GM12878 (cell line): ENCODE measurements at regions not wholly inside any gene's neighbourhood (a gene's known extent, or its start where the extent isn't known, plus 50 kb on each side); places are given as distances from the start of the nearest gene placed in this dataset.

ENCODE experiments used
- ATAC-seq: fragments of 200-7000 bp; cut with Tn5 transposase; 3 replicates; pipeline ENCODE4 v1.9.1; 2020; ENCODE audit warnings: mild to moderate bottlenecking, moderate library complexity
- BruUV-seq: library from RNA; stranded (reverse); fragments of 400-500 nt; replicated peaks from 2 replicates; lab custom pipeline; 2021; lab: Mats Ljungman, UMichigan
- CTCF ChIA-PET: fragments of 300-600 bp; sonication (Branson Sonifier 250); formaldehyde crosslinking; extraction: SDS; loops from one replicate; lab custom pipeline; 2021; ENCODE audit warnings: inconsistent platforms; lab: Yijun Ruan, JAX
- POLR2A ChIA-PET: fragments of 350-600 bp; formaldehyde crosslinking; extraction: SDS; loops from one replicate; lab custom pipeline; 2021; ENCODE audit warnings: inconsistent platforms; lab: Charles Lee
- RAD21 ChIA-PET: fragments of 300-600 bp; sonication (Branson Sonifier 250); formaldehyde crosslinking; loops from one replicate; lab custom pipeline; 2023; ENCODE audit warnings: antibody characterized with exemption; ENCODE audit not compliant: unreplicated experiment; lab: Charles Lee
- SMC1A ChIA-PET: fragments of 300-600 bp; sonication (Branson Sonifier 250); formaldehyde crosslinking; loops from one replicate; lab custom pipeline; 2023; ENCODE audit not compliant: unreplicated experiment, uncharacterized antibody; lab: Charles Lee
- DNase-seq: peaks from one replicate; pipeline ENCODE4 v3.0.0-alpha.2; 2011; ENCODE audit warnings: low read depth, low spot score
- FAIRE-seq: peaks from 3 replicates; lab custom pipeline; 2011; peaks lifted over from hg19 to GRCh38; lab: Jason Lieb, UNC
- H2AFZ ChIP-seq: 2 replicates; pipeline ENCODE4 v1.6.0; 2011; ENCODE audit warnings: low read depth, low read length, control low read depth; ENCODE audit not compliant: control insufficient read depth
- H3K27ac ChIP-seq: 2 replicates; pipeline ENCODE4 v1.5.1; 2011; ENCODE audit warnings: control low read depth; ENCODE audit not compliant: control insufficient read depth, insufficient read depth
- H3K27me3 ChIP-seq, 2 experiments: replicated peaks in 1 of 2; 2 replicates each; pipeline versions ENCODE4 v1.6.0 to v1.6.1; 2011; ENCODE audit warnings: low read length in 1 of 2; ENCODE audit not compliant: control insufficient read depth in 2 of 2, insufficient read depth in 2 of 2
- H3K36me3 ChIP-seq, 2 experiments: 2 replicates each; pipeline ENCODE4 v1.5.1; 2011; ENCODE audit warnings: low read length in 1 of 2; ENCODE audit not compliant: control insufficient read depth in 2 of 2, insufficient read depth in 2 of 2
- H3K4me1 ChIP-seq: 2 replicates; pipeline ENCODE4 v1.6.1; 2011; ENCODE audit warnings: mild to moderate bottlenecking, low read length, moderate library complexity, mixed read lengths; ENCODE audit not compliant: control insufficient read depth, insufficient read depth
- H3K4me2 ChIP-seq: 2 replicates; pipeline ENCODE4 v1.6.0; 2011; ENCODE audit warnings: control low read depth; ENCODE audit not compliant: control insufficient read depth, insufficient read depth
- H3K4me3 ChIP-seq: fragments of 200-600 bp; sonication (generic); 2 replicates; pipeline ENCODE4 v1.5.1; 2016
- H3K79me2 ChIP-seq: 2 replicates; pipeline ENCODE4 v1.6.0; 2011; ENCODE audit warnings: low read length; ENCODE audit not compliant: control insufficient read depth, insufficient read depth
- H3K9ac ChIP-seq: 2 replicates; pipeline ENCODE4 v1.8.0; 2011; ENCODE audit warnings: low read length, control low read depth, mixed read lengths; ENCODE audit not compliant: control insufficient read depth, insufficient read depth
- H3K9me3 ChIP-seq: replicated peaks from 3 replicates; pipeline ENCODE4 v1.5.1; 2011; ENCODE audit warnings: mild to moderate bottlenecking, low read length; ENCODE audit not compliant: control insufficient read depth, insufficient read depth
- H4K20me1 ChIP-seq: 2 replicates; pipeline ENCODE4 v1.6.0; 2011; ENCODE audit not compliant: control insufficient read depth, insufficient read depth
- BCL11A ChIP-seq: IDR thresholded peaks from 2 replicates; pipeline ENCODE4 v1.6.1; 2011; ENCODE audit warnings: low read depth, low read length
- BMI1 ChIP-seq: fragments of 450-650 bp; IDR thresholded peaks from 2 replicates; pipeline ENCODE4 v1.6.1; 2016; ENCODE audit warnings: mild to moderate bottlenecking, moderate library complexity, borderline replicate concordance
- ETV6 ChIP-seq, 2 experiments: fragments of 450-650 bp in 1 of 2; IDR thresholded peaks in 1 of 2; conservative IDR thresholded peaks in 1 of 2; 2 replicates each; pipeline ENCODE4 v1.6.1; 2014; ENCODE audit warnings: antibody characterized with exemption in 1 of 2, borderline replicate concordance in 1 of 2, low read depth in 1 of 2, mild to moderate bottlenecking in 1 of 2, moderate library complexity in 1 of 2
- GABPA ChIP-seq: IDR thresholded peaks from 2 replicates; pipeline ENCODE4 v1.6.1; 2014; ENCODE audit warnings: antibody characterized with exemption, low read depth, mild to moderate bottlenecking, inconsistent platforms
- HCFC1 ChIP-seq: fragments of 150-350 bp; IDR thresholded peaks from 2 replicates; pipeline ENCODE4 v1.6.1; 2014; ENCODE audit warnings: low read length
- IRF3 ChIP-seq: fragments of 450-650 bp; IDR thresholded peaks from 2 replicates; pipeline ENCODE4 v1.6.1; 2014; ENCODE audit warnings: mild to moderate bottlenecking
- KDM1A ChIP-seq: fragments of 200-600 bp; sonication (generic); IDR thresholded peaks from 2 replicates; pipeline ENCODE4 v1.6.1; 2016; ENCODE audit warnings: borderline replicate concordance
- NFXL1 ChIP-seq: fragments of 450-650 bp; IDR thresholded peaks from 2 replicates; pipeline ENCODE4 v1.6.1; 2017; ENCODE audit warnings: antibody characterized with exemption, mild to moderate bottlenecking, borderline replicate concordance
- NKRF ChIP-seq: fragments of 450-650 bp; conservative IDR thresholded peaks from 2 replicates; pipeline ENCODE4 v1.6.1; 2017; ENCODE audit warnings: mild to moderate bottlenecking, moderate library complexity
- SIN3A ChIP-seq: IDR thresholded peaks from 2 replicates; pipeline ENCODE4 v1.6.1; 2012; ENCODE audit warnings: low read depth, low read length, improper control_type of control experiment
- SMC3 ChIP-seq: IDR thresholded peaks from 2 replicates; pipeline ENCODE4 v1.6.1; 2011; ENCODE audit warnings: low read length, improper control_type of control experiment, borderline replicate concordance
- TAF1 ChIP-seq: IDR thresholded peaks from 2 replicates; pipeline ENCODE4 v1.6.1; 2011; ENCODE audit warnings: mild to moderate bottlenecking, low read depth, low read length, borderline replicate concordance
- WGBS: methylation state at CpG from one replicate; pipeline ENCODE4 v1.1.6; 2016; ENCODE audit warnings: low lambda C conversion rate; ENCODE audit not compliant: insufficient replicate concordance, insufficient coverage; ENCODE audit errors: missing lambda C conversion rate; 5-methylcytosine and 5-hydroxymethylcytosine counted together
- in situ Hi-C: fragments of 300-500 bp; cut with MboI; formaldehyde crosslinking; loops from 9 replicates; pipeline ENCODE4 v1.14.3; 2018; ENCODE audit warnings: mixed read lengths
- intact Hi-C: fragments of 100-400 bp; cut with micrococcal nuclease; formaldehyde crosslinking; loops from one replicate; pipeline ENCODE4 v1.14.2; 2022; ENCODE audit not compliant: unreplicated experiment
- TF ChIP-seq, protein P1 (sequence below): IDR thresholded peaks from 2 replicates; pipeline ENCODE4 v1.6.1; 2011; ENCODE audit warnings: low read depth, mild to moderate bottlenecking, low read length, moderate library complexity, borderline replicate concordance; ENCODE audit errors: extremely low read depth

GRCh38 chr3:182242489-182242942 is 530.8 kb downstream of the SOX2 start (continued):
- TF ChIP-seq NKRF (no peak), IRF3 (no peak)
- TF ChIP-seq, all 136 proteins: peak for 0

DNA sequence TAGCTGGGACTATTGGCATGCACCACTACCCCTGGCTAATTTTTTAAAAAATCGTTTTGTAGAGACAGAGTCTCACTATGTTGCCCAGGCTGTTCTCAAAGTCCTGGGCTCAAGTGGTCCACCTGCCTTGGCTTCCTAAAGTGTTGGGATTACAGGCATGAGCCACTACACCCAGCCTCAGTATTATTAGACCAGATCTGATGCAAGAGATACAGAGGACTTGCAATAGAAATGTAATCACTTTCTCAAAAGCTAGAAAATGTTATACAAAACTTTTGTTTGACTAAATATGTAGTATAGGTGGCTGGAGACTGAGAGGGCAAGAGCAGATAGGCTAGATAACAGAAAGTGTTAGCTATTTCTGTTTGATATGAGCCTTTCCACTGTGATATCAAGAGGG is 531.9 kb downstream of the SOX2 start:
- in situ Hi-C loops (no loop called here), intact Hi-C loops (loop anchor here (10.0 kb wide), 1 partner anchor 371 kb away; no protein-coding TSS in a partner anchor)

More for the DNA sequence above, 531.9 kb downstream of the SOX2 start:
- WGBS = 0% methylated on average over 1 of the region's 1 CpG
- no peak overlapping the region for H3K4me3 ChIP-seq
- DNase-seq (no peak), ATAC-seq (no peak), FAIRE-seq (no peak)
- no TSS peak for BruUV-seq
- H3K79me2 ChIP-seq = no peaks in the 10 kb centered on the region
- H3K27ac ChIP-seq = no peak overlapping the region
- peaks cover 0 to 2% of the 10 kb centered on the region in 2 experiments; a peak in 1 of 4 replicates for H3K27me3 ChIP-seq
- ChIA-PET RAD21 (no interaction called here), CTCF (no interaction called here), SMC1A (interaction anchor here (0.6 to 0.9 kb wide), 2 partner anchors 24 to 106 kb away, joined by 3 read pairs; no protein-coding TSS in a partner anchor), POLR2A (no interaction called here)
- no peak overlapping the region for H3K4me2 ChIP-seq
- no peaks in the 10 kb centered on the region for H3K36me3 ChIP-seq
- TF ChIP-seq, protein P1, sequence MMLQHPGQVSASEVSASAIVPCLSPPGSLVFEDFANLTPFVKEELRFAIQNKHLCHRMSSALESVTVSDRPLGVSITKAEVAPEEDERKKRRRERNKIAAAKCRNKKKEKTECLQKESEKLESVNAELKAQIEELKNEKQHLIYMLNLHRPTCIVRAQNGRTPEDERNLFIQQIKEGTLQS = no peak
- TF ChIP-seq SMC3 = no peak
- no peak for TF ChIP-seq NFXL1
- TF ChIP-seq TAF1 = no peak
- TF ChIP-seq GABPA = no peak
- no peak for TF ChIP-seq SIN3A
- TF ChIP-seq BMI1 = no peak
- no peak for TF ChIP-seq KDM1A
- no peak for TF ChIP-seq ETV6 (conservative IDR thresholded peaks at IDR 0.05 in 1 of 2, IDR thresholded peaks at IDR 0.05 in 1 of 2; ENCODE audit: borderline replicate concordance in 1 of 2, low read depth in 1 of 2)
- TF ChIP-seq BCL11A = no peak
- no peak for TF ChIP-seq HCFC1
- H3K9ac ChIP-seq = no peak overlapping the region
- no peaks in the 10 kb centered on the region for H4K20me1 ChIP-seq
- H2AFZ ChIP-seq = no peak overlapping the region
- H3K9me3 ChIP-seq = no peaks in the 10 kb centered on the region; the same call in 2 of the 3 replicates
- H3K4me1 ChIP-seq = no peaks in the 10 kb centered on the region
